ENCODE measurements at regions not wholly inside any gene's neighbourhood (a gene's known extent, or its start where the extent isn't known, plus 50 kb on each side); places are given as distances from the start of the nearest gene placed in this dataset.

DNA sequence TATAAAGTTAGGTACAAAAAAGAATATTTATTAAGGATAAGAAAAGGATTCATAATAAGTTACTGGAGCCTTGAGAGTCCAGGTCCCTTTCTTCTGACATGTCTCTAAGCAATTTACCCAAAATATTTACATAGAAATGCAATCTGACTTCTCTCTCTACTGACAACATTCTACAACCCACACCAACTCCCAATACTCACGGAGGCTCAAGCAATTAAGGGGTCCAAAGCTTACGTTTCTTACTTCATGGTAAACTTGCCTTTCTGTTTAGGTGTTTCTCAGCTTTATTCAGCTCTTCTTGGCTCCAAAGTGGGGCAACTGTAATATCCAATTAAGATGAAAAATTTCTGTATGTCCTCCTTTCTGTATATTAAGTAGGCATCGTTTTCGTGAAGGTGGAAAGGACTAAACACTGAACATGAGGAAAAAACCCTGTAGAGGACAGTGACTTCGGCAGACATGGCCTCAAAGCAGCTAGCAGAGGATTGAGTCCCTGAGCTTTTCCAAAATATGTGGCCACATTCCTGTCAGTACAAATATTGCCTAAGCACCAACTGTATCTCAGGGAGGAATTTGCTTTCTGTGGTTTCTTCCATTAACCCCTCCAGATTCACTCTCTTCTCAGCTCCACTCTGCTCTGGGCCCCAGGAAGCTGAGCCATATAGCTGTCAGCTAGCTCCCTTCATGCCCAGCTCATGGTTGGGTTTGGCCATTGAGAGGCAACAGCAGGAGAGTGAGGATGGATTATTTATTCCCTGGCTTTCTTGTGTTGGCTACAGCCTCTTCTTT, 67.9 kb upstream of the GLS start (continued):
- TF ChIP-seq BCL11A (IDR thresholded peaks at IDR 0.05; ENCODE audit: low read depth in 2 of 2, low read length in 2 of 2) (no peak), CREB1 (IDR thresholded peaks at IDR 0.05) (no peak), POU5F1 (IDR thresholded peaks at IDR 0.05; ENCODE audit: low read depth, low read length) (no peak), JUN (IDR thresholded peaks at IDR 0.05; ENCODE audit: low read depth, low read length) (no peak), RAD21 (IDR thresholded peaks at IDR 0.05 in 1 of 2, conservative IDR thresholded peaks at IDR 0.05 in 1 of 2; ENCODE audit: low read depth in 2 of 2, low read length in 2 of 2) (no peak), EZH2 (IDR thresholded peaks at IDR 0.05; ENCODE audit: low read depth, low read length, severe bottlenecking) (no peak), KDM5A (IDR thresholded peaks at IDR 0.05; ENCODE audit: low read length) (no peak), KDM4A (IDR thresholded peaks at IDR 0.05; ENCODE audit: low read depth, low read length, severe bottlenecking) (no peak)
